OCI-LY3 (cell line): ENCODE measurements at regions not wholly inside any gene's neighbourhood (a gene's known extent, or its start where the extent isn't known, plus 50 kb on each side); places are given as distances from the start of the nearest gene placed in this dataset.

Source experiments
- EZH2phosphoT487 ChIP-seq: fragments of 200-600 bp; shearing (Covaris generic); IDR thresholded peaks from 2 replicates; pipeline ENCODE4 v1.6.1; 2018; ENCODE audit warnings: antibody characterized with exemption, mixed run types, low read depth
- TF ChIP-seq, protein P1 (sequence below): fragments of 200-600, 300-600 bp; sonication (generic); IDR thresholded peaks from 2 replicates; pipeline ENCODE4 v1.5.1; 2014; ENCODE audit warnings: antibody characterized with exemption, low read length, low read depth

DNA sequence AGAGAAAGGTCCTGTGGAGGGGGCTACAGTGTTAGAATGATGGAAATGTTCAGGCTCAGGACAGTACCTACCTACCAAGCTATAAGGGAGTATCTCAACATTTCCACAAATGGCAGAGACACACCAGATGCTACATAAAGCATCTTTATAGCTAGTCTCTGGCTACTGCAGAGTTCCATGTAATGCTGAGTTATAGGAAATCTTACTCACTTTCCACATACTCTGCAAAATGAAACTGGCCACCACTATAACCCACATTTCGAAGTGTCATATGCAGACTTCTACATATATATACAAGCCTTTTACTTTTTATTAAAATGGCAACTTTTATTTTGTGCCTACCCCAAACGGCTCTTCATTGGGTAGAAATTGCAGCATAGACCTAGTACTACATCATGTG lies 85.5 kb downstream of the FAS start:
- TF ChIP-seq, protein P1, sequence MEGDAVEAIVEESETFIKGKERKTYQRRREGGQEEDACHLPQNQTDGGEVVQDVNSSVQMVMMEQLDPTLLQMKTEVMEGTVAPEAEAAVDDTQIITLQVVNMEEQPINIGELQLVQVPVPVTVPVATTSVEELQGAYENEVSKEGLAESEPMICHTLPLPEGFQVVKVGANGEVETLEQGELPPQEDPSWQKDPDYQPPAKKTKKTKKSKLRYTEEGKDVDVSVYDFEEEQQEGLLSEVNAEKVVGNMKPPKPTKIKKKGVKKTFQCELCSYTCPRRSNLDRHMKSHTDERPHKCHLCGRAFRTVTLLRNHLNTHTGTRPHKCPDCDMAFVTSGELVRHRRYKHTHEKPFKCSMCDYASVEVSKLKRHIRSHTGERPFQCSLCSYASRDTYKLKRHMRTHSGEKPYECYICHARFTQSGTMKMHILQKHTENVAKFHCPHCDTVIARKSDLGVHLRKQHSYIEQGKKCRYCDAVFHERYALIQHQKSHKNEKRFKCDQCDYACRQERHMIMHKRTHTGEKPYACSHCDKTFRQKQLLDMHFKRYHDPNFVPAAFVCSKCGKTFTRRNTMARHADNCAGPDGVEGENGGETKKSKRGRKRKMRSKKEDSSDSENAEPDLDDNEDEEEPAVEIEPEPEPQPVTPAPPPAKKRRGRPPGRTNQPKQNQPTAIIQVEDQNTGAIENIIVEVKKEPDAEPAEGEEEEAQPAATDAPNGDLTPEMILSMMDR, result no peak
- no peak for TF ChIP-seq EZH2phosphoT487
